CD4-positive, alpha-beta T cell (primary cell): ENCODE measurements at regions not wholly inside any gene's neighbourhood (a gene's known extent, or its start where the extent isn't known, plus 50 kb on each side); places are given as distances from the start of the nearest gene placed in this dataset.

Experiments
- ATAC-seq: fragments of 200-7000 bp; cut with Tn5 transposase; one replicate; pipeline ENCODE4 v1.10.0; 2022; ENCODE audit warnings: mild to moderate bottlenecking; ENCODE audit not compliant: poor library complexity
- CTCF ChIA-PET: fragments of 350-600 bp; sonication (Branson Sonifier 250); formaldehyde crosslinking; loops from one replicate; lab custom pipeline; 2021; ENCODE audit warnings: antibody characterized with exemption, inconsistent platforms; lab: Charles Lee
- POLR2A ChIA-PET: fragments of 350-600 bp; sonication (Branson Sonifier 250); formaldehyde crosslinking; loops from one replicate; lab custom pipeline; 2021; ENCODE audit warnings: antibody characterized with exemption, inconsistent platforms; lab: Charles Lee
- DNase-seq, 14 experiments: peaks; one replicate each; pipeline ENCODE4 v3.0.0-alpha.2; 2013 to 2020; ENCODE audit warnings: mixed read lengths in 2 of 14
- H3K27ac ChIP-seq, 2 donors: one replicate each; pipeline versions ENCODE4 v1.5.1 to v1.7.0; 2013; ENCODE audit warnings: low read length in 2 of 2, low read depth in 1 of 2, mild to moderate bottlenecking in 1 of 2
- H3K27me3 ChIP-seq, 2 experiments: 1 replicate in 1 of 2; 2 replicates in 1 of 2; pipeline versions ENCODE4 v1.6.1 to v1.7.0; 2013; ENCODE audit warnings: low read length in 2 of 2, control low read depth in 1 of 2, mild to moderate bottlenecking in 1 of 2, moderate library complexity in 1 of 2; ENCODE audit not compliant: insufficient read depth in 2 of 2, control insufficient read depth in 1 of 2
- H3K36me3 ChIP-seq: one replicate; pipeline ENCODE4 v1.6.1; 2013; ENCODE audit warnings: low read length, control low read depth; ENCODE audit not compliant: insufficient read depth
- H3K4me1 ChIP-seq: one replicate; pipeline ENCODE4 v1.6.1; 2013; ENCODE audit warnings: low read length, control low read depth; ENCODE audit not compliant: insufficient read depth
- H3K4me3 ChIP-seq: one replicate; pipeline ENCODE4 v1.5.1; 2013; ENCODE audit warnings: mild to moderate bottlenecking, low read length, moderate library complexity
- H3K9me3 ChIP-seq, 2 experiments: 1 replicate in 1 of 2; 2 replicates in 1 of 2; pipeline versions ENCODE4 v1.6.1 to v1.7.0; 2013; ENCODE audit warnings: low read length in 2 of 2, mild to moderate bottlenecking in 2 of 2, control low read depth in 1 of 2, moderate library complexity in 1 of 2; ENCODE audit not compliant: control insufficient read depth in 1 of 2, insufficient read depth in 1 of 2
- H3K27ac Mint-ChIP-seq: one replicate; pipeline ENCODE4 v1.8.0; 2020; ENCODE audit warnings: mixed read lengths
- H3K27me3 Mint-ChIP-seq: one replicate; pipeline ENCODE4 v1.8.0; 2021; ENCODE audit warnings: mixed read lengths
- H3K36me3 Mint-ChIP-seq: one replicate; pipeline ENCODE4 v1.8.0; 2021; ENCODE audit warnings: low read depth, mixed read lengths
- H3K4me1 Mint-ChIP-seq: one replicate; pipeline ENCODE4 v1.8.0; 2021; ENCODE audit warnings: low read depth, mixed read lengths
- H3K4me3 Mint-ChIP-seq: one replicate; pipeline ENCODE4 v1.8.0; 2020; ENCODE audit warnings: mild to moderate bottlenecking, mixed read lengths
- H3K9me3 Mint-ChIP-seq: one replicate; pipeline ENCODE4 v1.8.0; 2020; ENCODE audit warnings: mixed read lengths
- CTCF ChIP-seq: fragments of 200-600 bp; IDR thresholded peaks from one replicate; pipeline ENCODE4 v1.8.0; 2022; ENCODE audit warnings: antibody characterized with exemption, mild to moderate bottlenecking
- intact Hi-C, 2 experiments: fragments of 100-400 bp; cut with DNase I in 1 of 2; cut with micrococcal nuclease in 1 of 2; formaldehyde crosslinking; loops; one replicate each; pipeline versions ENCODE4 v1.15.1 to v1.9.0; 2023 to 2025; cut with DNase I, micrococcal nuclease

- Histone ChIP-seq H3K27ac (no peak overlapping the region), H3K4me3 (no peak overlapping the region), H3K4me1 (no peaks in the 10 kb centered on the region), H3K36me3 (no peaks in the 10 kb centered on the region), H3K9me3 (no peaks in the 10 kb centered on the region), H3K27me3 (no peaks in the 10 kb centered on the region)
- H3K4me1 Mint-ChIP-seq, result no peaks in the 10 kb centered on the region
- CTCF ChIA-PET, result no interaction called here
- ATAC-seq, result no peak
- no peak overlapping the region for H3K4me3 Mint-ChIP-seq
- H3K27ac Mint-ChIP-seq, result no peak overlapping the region
- DNase-seq, result no peak
- TF ChIP-seq CTCF, result no peak
- POLR2A ChIA-PET, result no interaction called here
- H3K27me3 Mint-ChIP-seq, result no peaks in the 10 kb centered on the region
- H3K36me3 Mint-ChIP-seq, result no peaks in the 10 kb centered on the region
- peaks cover 4% of the 10 kb centered on the region for H3K9me3 Mint-ChIP-seq
- intact Hi-C loops, result no loop called here
Measured at GRCh38 chr17:71679832-71680231, 441.0 kb upstream of the SOX9 start.

GRCh38 chr17:71681427-71682173, 439.2 kb upstream of the SOX9 start:
- intact Hi-C loops, result no loop called here
- POLR2A ChIA-PET, result no interaction called here
- H3K4me3 Mint-ChIP-seq, result no peak overlapping the region
- no peak for TF ChIP-seq CTCF
- Histone ChIP-seq H3K4me1 (no peaks in the 10 kb centered on the region), H3K27ac (no peak overlapping the region), H3K36me3 (no peaks in the 10 kb centered on the region), H3K27me3 (no peaks in the 10 kb centered on the region), H3K4me3 (no peak overlapping the region), H3K9me3 (no peaks in the 10 kb centered on the region)
- H3K27me3 Mint-ChIP-seq, result no peaks in the 10 kb centered on the region
- CTCF ChIA-PET, result no interaction called here
- ATAC-seq (no peak), DNase-seq (no peak)
- H3K9me3 Mint-ChIP-seq, result peaks cover 4% of the 10 kb centered on the region
- H3K36me3 Mint-ChIP-seq, result no peaks in the 10 kb centered on the region
- no peak overlapping the region for H3K27ac Mint-ChIP-seq
- H3K4me1 Mint-ChIP-seq, result no peaks in the 10 kb centered on the region

GRCh38 chr17:71682174-71682494, 438.7 kb upstream of the SOX9 start:
- ATAC-seq (no peak), DNase-seq (no peak)
- H3K4me1 ChIP-seq, result no peaks in the 10 kb centered on the region
- ChIA-PET CTCF (no interaction called here), POLR2A (no interaction called here)
- Mint-ChIP-seq H3K36me3 (no peaks in the 10 kb centered on the region), H3K27me3 (no peaks in the 10 kb centered on the region), H3K9me3 (peaks cover 4% of the 10 kb centered on the region), H3K4me3 (no peak overlapping the region), H3K27ac (no peak overlapping the region), H3K4me1 (no peaks in the 10 kb centered on the region)
- no peaks in the 10 kb centered on the region for H3K9me3 ChIP-seq
- no peak for TF ChIP-seq CTCF
- H3K27ac ChIP-seq, result no peak overlapping the region
- intact Hi-C loops, result no loop called here
- H3K27me3 ChIP-seq, result no peaks in the 10 kb centered on the region
- H3K4me3 ChIP-seq, result no peak overlapping the region
- no peaks in the 10 kb centered on the region for H3K36me3 ChIP-seq
